HG03280 (cell line): ENCODE measurements at regions not wholly inside any gene's neighbourhood (a gene's known extent, or its start where the extent isn't known, plus 50 kb on each side); places are given as distances from the start of the nearest gene placed in this dataset.
"Not testable (repeated sequence)": the region's sequence is repeated elsewhere in the genome, so short reads cannot be mapped to it uniquely, and the experiment has no call there.

ENCODE experiments used
- ATAC-seq: cut with Tn5 transposase; IDR thresholded peaks from one replicate; pipeline ENCODE4 v1.9.1; 2021; ENCODE audit warnings: mild to moderate bottlenecking, moderate library complexity; ENCODE audit not compliant: unreplicated experiment

DNA sequence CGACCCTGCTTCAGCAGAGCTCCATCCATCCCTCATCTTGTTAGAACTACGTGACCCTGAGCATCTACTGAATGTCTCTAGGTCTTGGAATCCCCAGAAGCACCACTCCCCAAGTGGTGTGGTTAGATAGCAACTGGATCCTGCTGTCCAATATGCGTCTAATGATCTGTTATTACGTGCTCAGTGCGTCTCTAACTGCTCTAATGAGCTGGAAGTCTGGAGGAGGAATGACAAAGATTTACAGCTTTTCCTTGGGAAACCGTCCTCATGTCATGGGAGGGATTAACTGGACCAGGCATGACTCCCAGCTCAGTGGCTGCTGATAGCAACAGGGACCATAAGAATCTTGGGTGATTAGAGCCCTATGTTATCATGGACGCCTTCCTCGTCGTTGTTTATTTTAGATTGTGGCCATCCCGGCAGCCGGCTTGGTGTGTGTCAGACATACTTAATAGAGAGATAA lies 150.9 kb downstream of the HS3ST3B1 start:
- ATAC-seq, result no peak

- ATAC-seq, result no peak
These were observed 147.9 kb downstream of the HS3ST3B1 start for GRCh38 chr17:14448818-14449217.

- no peak for ATAC-seq
These were observed 145.9 kb downstream of the HS3ST3B1 start for GRCh38 chr17:14446825-14447224.

DNA sequence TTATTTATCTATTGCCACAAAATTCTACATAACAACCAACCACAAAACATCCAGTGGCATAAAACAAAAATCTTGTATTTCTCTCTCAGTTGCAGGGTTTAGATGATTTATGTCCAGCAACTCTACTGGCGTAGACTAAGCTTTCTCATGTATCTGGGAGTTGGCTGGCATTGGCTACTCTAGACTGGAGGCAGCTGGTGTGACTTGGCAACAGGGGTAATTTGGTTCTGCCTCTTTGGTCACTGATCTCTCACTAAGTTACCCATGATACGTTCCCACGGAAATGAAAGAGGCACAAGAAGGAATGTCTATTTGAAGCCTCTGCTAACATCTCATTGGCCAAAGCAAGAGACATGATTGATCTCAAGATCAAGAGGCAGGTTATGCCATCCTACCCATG lies 144.0 kb downstream of the HS3ST3B1 start:
- no peak for ATAC-seq

DNA sequence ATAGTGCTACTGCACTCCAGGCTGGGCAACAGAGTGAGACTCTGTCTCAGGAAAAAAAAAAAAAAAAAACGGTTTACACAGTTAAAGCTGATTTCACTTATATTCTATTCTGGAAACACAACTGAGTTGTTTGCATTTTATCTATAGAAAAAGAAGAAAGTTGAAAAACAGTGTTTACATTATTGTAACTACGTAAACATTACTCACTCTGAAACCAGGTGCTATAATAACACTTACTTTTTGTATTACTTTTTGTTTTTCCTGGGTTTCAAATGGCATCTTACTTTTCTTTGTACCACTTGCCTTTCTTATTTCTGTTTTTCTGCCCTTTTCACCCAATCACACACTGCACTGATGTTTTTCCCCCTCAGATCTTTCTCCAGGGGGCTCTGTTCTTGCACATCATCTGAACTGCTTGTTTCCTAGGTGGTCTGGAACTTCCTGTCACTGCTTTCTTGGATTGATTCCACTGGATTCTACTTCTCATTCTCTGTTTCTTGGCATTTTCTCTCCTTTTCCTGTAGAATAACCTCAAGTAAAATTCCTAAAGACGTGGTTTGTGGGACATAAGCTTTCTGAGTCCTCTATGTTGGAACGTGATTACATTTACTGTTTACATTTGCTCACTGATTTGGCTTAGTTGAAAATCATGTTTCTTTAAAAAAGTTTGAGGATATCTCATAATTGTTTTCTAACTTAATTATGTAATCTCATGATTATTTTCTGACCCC lies 142.1 kb downstream of the HS3ST3B1 start:
- ATAC-seq, result no peak

DNA sequence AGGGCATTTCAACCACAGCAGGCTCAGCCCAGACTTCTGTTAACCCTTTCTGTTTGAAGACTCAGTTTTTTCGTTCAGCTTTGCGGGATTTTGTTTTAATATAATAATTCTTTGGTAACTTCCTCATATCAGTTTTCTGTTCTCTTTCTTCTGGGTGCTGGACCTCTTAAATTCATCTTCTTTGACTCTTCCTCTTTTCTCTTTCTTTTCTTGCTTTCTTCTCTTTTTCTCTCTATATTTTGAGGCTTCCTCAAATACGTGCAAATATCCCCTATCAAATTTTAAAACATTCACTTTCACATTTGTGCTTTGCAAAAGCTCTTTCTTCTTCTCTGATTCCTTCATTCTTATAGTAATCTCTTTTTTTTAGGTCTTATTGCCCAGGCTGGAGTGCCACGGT lies 136.3 kb downstream of the HS3ST3B1 start:
- no peak for ATAC-seq

GRCh38 chr17:14436266-14436665 lies 135.4 kb downstream of the HS3ST3B1 start:
- ATAC-seq, result no peak

DNA sequence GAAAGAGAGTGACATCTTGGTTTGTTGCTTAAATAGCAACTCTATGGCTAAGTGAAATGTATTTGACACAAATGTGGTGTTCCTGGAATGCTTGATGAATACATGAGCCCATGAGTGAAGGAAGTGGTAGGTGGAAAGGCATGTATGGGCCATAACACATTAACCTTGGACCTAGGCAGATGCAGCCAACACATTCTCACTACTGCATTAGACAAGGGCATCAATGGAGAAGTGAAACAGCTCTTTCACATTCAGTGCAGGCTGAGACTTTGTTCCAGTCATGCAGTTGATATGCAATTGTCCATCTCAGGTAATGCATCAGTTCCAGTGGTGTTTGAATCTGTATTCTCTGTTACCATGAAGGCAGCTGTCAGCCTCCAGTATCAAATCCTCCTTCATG lies 133.6 kb downstream of the HS3ST3B1 start:
- ATAC-seq, result no peak

DNA sequence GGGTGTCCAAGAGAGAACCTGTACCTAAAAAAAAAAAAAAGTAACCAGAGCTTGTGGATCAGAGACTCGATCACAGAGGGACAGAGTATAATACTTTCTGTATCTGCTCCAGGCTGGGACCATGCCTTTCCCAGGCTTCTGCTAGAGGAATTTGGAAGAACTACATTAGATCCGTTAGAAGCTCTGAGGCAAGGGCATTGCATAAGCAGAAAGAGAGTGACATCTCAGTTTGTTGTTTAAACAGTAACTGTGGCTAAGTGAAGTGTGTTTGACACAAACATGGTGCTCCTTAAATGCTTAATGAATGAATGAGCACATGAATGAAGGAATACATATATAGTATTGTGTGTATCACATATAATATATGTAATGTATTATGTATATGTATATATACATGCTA lies 131.2 kb downstream of the HS3ST3B1 start:
- no peak for ATAC-seq

DNA sequence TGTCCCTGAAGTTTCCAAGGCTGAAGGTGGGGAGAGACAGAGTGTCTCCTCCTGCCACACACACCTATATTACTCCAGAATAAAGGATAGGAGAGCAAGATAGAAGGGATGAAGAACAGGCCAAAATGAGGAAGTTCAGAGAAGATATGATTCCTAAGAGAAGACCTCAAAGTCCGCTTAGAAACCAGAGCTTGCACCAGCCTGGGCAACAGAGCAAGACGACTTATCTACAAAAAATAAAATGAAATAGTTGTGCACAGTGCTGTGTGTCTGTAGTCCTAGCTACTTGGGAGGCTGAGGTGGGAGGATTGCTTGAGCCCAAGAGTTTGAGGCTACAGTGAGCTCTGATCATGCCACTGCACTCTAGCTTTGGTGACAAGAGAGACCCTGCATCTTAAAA lies 128.2 kb downstream of the HS3ST3B1 start:
- ATAC-seq, result no peak

GRCh38 chr17:14428648-14429029 lies 127.8 kb downstream of the HS3ST3B1 start:
- no peak for ATAC-seq

GRCh38 chr17:14427900-14428647 lies 127.2 kb downstream of the HS3ST3B1 start:
- ATAC-seq, result no peak

DNA sequence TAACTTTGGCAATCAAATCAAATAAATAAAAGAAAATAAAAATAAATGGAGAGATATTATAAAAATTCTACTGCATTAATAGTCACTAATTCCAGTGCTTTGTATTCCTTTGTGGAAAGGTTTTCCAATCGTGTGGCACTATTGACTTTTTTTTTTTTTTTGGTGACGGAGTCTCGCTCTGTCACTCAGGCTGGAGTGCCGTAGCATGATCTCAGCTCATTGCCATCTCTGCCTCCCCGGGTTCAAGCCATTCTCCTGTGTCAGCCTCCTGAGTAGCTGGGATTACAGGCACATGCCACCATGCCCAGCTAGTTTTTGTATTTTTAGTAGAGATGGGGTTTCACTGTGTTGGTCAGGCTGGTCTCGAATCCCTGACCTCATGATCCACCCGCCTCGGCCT lies 122.3 kb downstream of the HS3ST3B1 start:
- ATAC-seq, result not testable (repeated sequence)

DNA sequence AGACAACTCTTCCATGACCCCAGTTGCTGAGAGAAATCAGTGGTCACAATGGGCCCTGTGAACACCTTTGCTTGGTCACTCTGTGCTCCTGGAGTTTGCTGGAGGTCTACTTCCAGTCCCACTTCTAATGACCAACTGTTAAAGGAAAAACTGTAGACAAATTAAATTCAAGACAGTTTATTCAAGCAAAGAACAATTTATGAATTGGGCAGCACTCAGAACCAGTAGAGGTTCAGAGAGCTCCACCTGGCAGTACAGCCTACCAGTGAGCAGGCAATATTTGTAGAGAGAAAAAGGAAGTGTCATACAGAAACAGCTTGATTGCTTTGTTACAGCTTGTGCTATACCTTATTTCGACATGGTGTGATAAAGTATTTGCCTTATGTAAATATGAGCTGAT lies 116.5 kb downstream of the HS3ST3B1 start:
- ATAC-seq, result no peak

GRCh38 chr17:14409292-14409691 lies 108.4 kb downstream of the HS3ST3B1 start:
- no peak for ATAC-seq

- no peak for ATAC-seq
These were observed 106.7 kb downstream of the HS3ST3B1 start for GRCh38 chr17:14407541-14407940.

DNA sequence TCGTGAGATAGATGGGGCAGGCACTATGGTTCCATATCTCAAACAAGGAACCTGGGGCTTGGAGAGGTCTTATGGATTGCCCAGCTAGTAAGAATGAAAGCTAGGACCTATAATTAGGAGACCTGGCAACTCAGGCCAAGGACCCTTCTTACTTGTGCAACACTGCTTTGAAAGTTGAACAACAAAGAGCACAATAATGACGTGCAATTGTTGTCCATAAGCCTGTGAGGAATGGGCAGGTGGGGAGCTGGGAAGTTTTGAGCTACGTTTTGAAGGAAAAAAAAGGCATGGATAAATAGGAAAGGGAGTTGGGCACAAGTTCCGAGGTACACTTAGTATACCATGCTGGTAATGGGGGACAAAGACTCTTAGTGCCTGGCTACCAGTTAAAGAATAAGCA lies 104.3 kb downstream of the HS3ST3B1 start:
- no peak for ATAC-seq
